ENCODE measurements at regions not wholly inside any gene's neighbourhood (a gene's known extent, or its start where the extent isn't known, plus 50 kb on each side); places are given as distances from the start of the nearest gene placed in this dataset.

DNA sequence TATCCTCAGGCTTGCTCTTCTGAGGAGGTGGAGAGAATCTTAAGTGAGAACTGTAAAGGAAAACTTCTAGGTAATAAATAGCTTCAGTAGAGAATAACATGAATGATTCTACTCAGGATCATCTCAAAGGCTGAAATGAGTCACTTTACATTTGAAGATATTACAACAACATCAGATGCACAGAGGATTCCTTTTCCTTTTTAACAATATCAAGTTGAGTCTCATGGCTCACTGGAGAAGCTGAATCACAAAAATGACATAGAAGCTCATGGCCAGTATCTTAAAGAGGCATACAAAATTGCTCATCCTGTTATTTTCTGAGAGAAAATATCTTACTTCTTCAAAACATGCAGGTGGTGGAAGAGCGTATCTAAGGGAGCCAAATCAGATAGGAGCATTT is 72.5 kb upstream of the EMCN start:
- TF ChIP-seq, protein P1, sequence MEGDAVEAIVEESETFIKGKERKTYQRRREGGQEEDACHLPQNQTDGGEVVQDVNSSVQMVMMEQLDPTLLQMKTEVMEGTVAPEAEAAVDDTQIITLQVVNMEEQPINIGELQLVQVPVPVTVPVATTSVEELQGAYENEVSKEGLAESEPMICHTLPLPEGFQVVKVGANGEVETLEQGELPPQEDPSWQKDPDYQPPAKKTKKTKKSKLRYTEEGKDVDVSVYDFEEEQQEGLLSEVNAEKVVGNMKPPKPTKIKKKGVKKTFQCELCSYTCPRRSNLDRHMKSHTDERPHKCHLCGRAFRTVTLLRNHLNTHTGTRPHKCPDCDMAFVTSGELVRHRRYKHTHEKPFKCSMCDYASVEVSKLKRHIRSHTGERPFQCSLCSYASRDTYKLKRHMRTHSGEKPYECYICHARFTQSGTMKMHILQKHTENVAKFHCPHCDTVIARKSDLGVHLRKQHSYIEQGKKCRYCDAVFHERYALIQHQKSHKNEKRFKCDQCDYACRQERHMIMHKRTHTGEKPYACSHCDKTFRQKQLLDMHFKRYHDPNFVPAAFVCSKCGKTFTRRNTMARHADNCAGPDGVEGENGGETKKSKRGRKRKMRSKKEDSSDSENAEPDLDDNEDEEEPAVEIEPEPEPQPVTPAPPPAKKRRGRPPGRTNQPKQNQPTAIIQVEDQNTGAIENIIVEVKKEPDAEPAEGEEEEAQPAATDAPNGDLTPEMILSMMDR (IDR thresholded peaks at IDR 0.05; ENCODE audit: low read length): no peak
- TF ChIP-seq EZH2 (IDR thresholded peaks at IDR 0.05; ENCODE audit: borderline replicate concordance, low read length): no peak
